ENCODE measurements at regions not wholly inside any gene's neighbourhood (a gene's known extent, or its start where the extent isn't known, plus 50 kb on each side); places are given as distances from the start of the nearest gene placed in this dataset.

- H3K79me2 ChIP-seq (ENCODE audit: insufficient read depth, low read length) = no peaks in the 10 kb centered on the region
- no peaks in the 10 kb centered on the region for H4K20me1 ChIP-seq (ENCODE audit: insufficient read depth)
- intact Hi-C loops (cut with micrococcal nuclease) = loop anchor here (10.0 kb wide), 1 partner anchor 402 kb away; the partner anchor contains the start of gene TMEM161B
- H3K27me3 ChIP-seq (ENCODE audit: insufficient read depth, low read length) = no peaks in the 10 kb centered on the region
- H3K4me3 ChIP-seq (replicated peaks in 1 of 2; ENCODE audit: low read depth in 1 of 2, low read length in 2 of 2) = no peak overlapping the region
- RAD21 ChIA-PET (ENCODE audit: low non-redundant PET in 1 of 2, low total read pairs in 2 of 2, uncharacterized antibody in 2 of 2, unreplicated experiment in 2 of 2) = no interaction called here
- no peak overlapping the region for H3K27ac ChIP-seq (ENCODE audit: low read depth, low read length)
- POLR2A ChIA-PET = no interaction called here
- H3K9me2 ChIP-seq (ENCODE audit: insufficient read depth) = no peaks in the 10 kb centered on the region
- CTCF ChIA-PET = interaction anchor here (1.5 kb wide), 1 partner anchor 13 kb away, joined by 3 read pairs; no protein-coding TSS in a partner anchor
- no peak overlapping the region for H3K4me2 ChIP-seq (ENCODE audit: low read length)
- TF ChIP-seq REST (IDR thresholded peaks at IDR 0.05; ENCODE audit: low read depth) = no peak
- no peak for TF ChIP-seq ELF1 (IDR thresholded peaks at IDR 0.05; ENCODE audit: borderline replicate concordance, low read depth)
- no peak for TF ChIP-seq SIN3A (IDR thresholded peaks at IDR 0.05; ENCODE audit: low read depth)
- TF ChIP-seq ZNF274 (IDR thresholded peaks at IDR 0.05; ENCODE audit: low read depth, low read length) = no peak
- no peak for TF ChIP-seq ZBTB33 (IDR thresholded peaks at IDR 0.05; ENCODE audit: extremely low read depth, insufficient replicate concordance, low read length)
- no peak for TF ChIP-seq CTCF (IDR thresholded peaks at IDR 0.05 in 2 of 3, conservative IDR thresholded peaks at IDR 0.05 in 1 of 3; ENCODE audit: borderline replicate concordance in 1 of 3, insufficient read depth in 1 of 3, low read depth in 2 of 3, low read length in 2 of 3)
- TF ChIP-seq FOSL1 (IDR thresholded peaks at IDR 0.05; ENCODE audit: low read depth) = no peak
- no peak for TF ChIP-seq SP1 (IDR thresholded peaks at IDR 0.05; ENCODE audit: low read depth)
- no peak for TF ChIP-seq TCF7L2 (IDR thresholded peaks at IDR 0.05; ENCODE audit: borderline replicate concordance, extremely low read depth, insufficient read depth, insufficient read length)
- TF ChIP-seq YY1 (IDR thresholded peaks at IDR 0.05; ENCODE audit: extremely low read depth, insufficient replicate concordance, low read depth, low read length) = no peak
- no peak for TF ChIP-seq ATF3 (IDR thresholded peaks at IDR 0.05)
- TF ChIP-seq CBX3 (IDR thresholded peaks at IDR 0.05; ENCODE audit: low read depth) = no peak
- TF ChIP-seq POLR2AphosphoS5 (IDR thresholded peaks at IDR 0.05; ENCODE audit: low read depth, low read length) = no peak
- no peak for TF ChIP-seq EZH2phosphoT487 (IDR thresholded peaks at IDR 0.05; ENCODE audit: borderline replicate concordance)
- TF ChIP-seq SRF (IDR thresholded peaks at IDR 0.05; ENCODE audit: low read depth) = no peak
- no peak for TF ChIP-seq EGR1 (IDR thresholded peaks at IDR 0.05; ENCODE audit: low read depth)
- no peak for TF ChIP-seq CEBPB (IDR thresholded peaks at IDR 0.05; ENCODE audit: low read depth)
- BruUV-seq (replicated peaks) = no TSS peak
- no peaks in the 10 kb centered on the region for H3K4me1 ChIP-seq (ENCODE audit: control insufficient read depth in 1 of 2, insufficient read depth in 2 of 2, low read length in 2 of 2)
- no peak overlapping the region for H3K9ac ChIP-seq (ENCODE audit: low read length)
- H2AFZ ChIP-seq (ENCODE audit: low read depth, low read length, poor library complexity, severe bottlenecking) = no peak overlapping the region
- DNase-seq (ENCODE audit: low read depth, low spot score) (no peak), ATAC-seq (no peak)
- H3K36me3 ChIP-seq (ENCODE audit: control insufficient read depth in 1 of 2, insufficient read depth in 2 of 2, low read length in 2 of 2) = no peaks in the 10 kb centered on the region
- H3K9me3 ChIP-seq (ENCODE audit: control insufficient read depth in 1 of 2, insufficient read depth in 1 of 2, low read depth in 1 of 2, low read length in 2 of 2) = no peaks in the 10 kb centered on the region
Observed at GRCh38 chr5:88666761-88667495, 216.1 kb downstream of the MEF2C start.
